Erythroblast (primary cell): ENCODE measurements at regions not wholly inside any gene's neighbourhood (a gene's known extent, or its start where the extent isn't known, plus 50 kb on each side); places are given as distances from the start of the nearest gene placed in this dataset.
"Not testable (repeated sequence)": the region's sequence is repeated elsewhere in the genome, so short reads cannot be mapped to it uniquely, and the experiment has no call there.

Experiments used
- GATA1 ChIP-seq: IDR thresholded peaks from 2 replicates; pipeline ENCODE4 v1.6.1; 2011; ENCODE audit warnings: low read depth, mild to moderate bottlenecking, control low read depth, low read length, moderate library complexity
- POLR2A ChIP-seq: IDR thresholded peaks from 2 replicates; pipeline ENCODE4 v1.6.1; 2011; ENCODE audit warnings: mild to moderate bottlenecking, low read length

GRCh38 chr6:82558531-82558930, 194.9 kb downstream of the TPBG start:
- TF ChIP-seq POLR2A, GATA1: not testable (repeated sequence)
